HG03442 (cell line): ENCODE measurements at regions not wholly inside any gene's neighbourhood (a gene's known extent, or its start where the extent isn't known, plus 50 kb on each side); places are given as distances from the start of the nearest gene placed in this dataset.

Source experiments
- ATAC-seq: cut with Tn5 transposase; IDR thresholded peaks from one replicate; pipeline ENCODE4 v1.9.1; 2021; ENCODE audit warnings: mild to moderate bottlenecking, moderate library complexity; ENCODE audit not compliant: unreplicated experiment

- no peak for ATAC-seq
Observed at GRCh38 chr5:5968981-5969380, 409.4 kb downstream of the MED10 start.

- no peak for ATAC-seq
Observed at GRCh38 chr5:5967944-5968343, 410.4 kb downstream of the MED10 start.

- no peak for ATAC-seq
Observed at GRCh38 chr5:5967373-5967772, 411.0 kb downstream of the MED10 start.

- ATAC-seq = no peak
Observed at GRCh38 chr5:5965132-5965531, 413.2 kb downstream of the MED10 start.

- no peak for ATAC-seq
Observed at GRCh38 chr5:5964347-5964746, 414.0 kb downstream of the MED10 start.

- ATAC-seq = no peak
Observed at GRCh38 chr5:5957737-5958136, 420.6 kb downstream of the MED10 start.

GRCh38 chr5:5954275-5954598, 424.1 kb downstream of the MED10 start:
- ATAC-seq = no peak

GRCh38 chr5:5953584-5954274, 424.6 kb downstream of the MED10 start:
- ATAC-seq = no peak

- no peak for ATAC-seq
Observed at GRCh38 chr5:5951953-5952352, 426.4 kb downstream of the MED10 start.

- no peak for ATAC-seq
Observed at GRCh38 chr5:5950658-5951057, 427.7 kb downstream of the MED10 start.

- no peak for ATAC-seq
Observed at GRCh38 chr5:5941486-5941885, 436.9 kb downstream of the MED10 start.

GRCh38 chr5:5939759-5940370, 438.5 kb downstream of the MED10 start:
- ATAC-seq = no peak

GRCh38 chr5:5933651-5934050, 444.7 kb downstream of the MED10 start:
- ATAC-seq = no peak

- no peak for ATAC-seq
Observed at GRCh38 chr5:5932824-5933223, 445.5 kb downstream of the MED10 start.

GRCh38 chr5:5930561-5930960, 447.8 kb downstream of the MED10 start:
- no peak for ATAC-seq

- ATAC-seq = no peak
Observed at GRCh38 chr5:5929291-5930020, 448.9 kb downstream of the MED10 start.

- no peak for ATAC-seq
Observed at GRCh38 chr5:5925191-5925590, 453.2 kb downstream of the MED10 start.

GRCh38 chr5:5919411-5919810, 458.9 kb downstream of the MED10 start:
- no peak for ATAC-seq

GRCh38 chr5:5906778-5907177, 471.6 kb downstream of the MED10 start:
- no peak for ATAC-seq

GRCh38 chr5:5905186-5905585, 473.2 kb downstream of the MED10 start:
- ATAC-seq = no peak

- no peak for ATAC-seq
Observed at GRCh38 chr5:5904113-5904512, 474.2 kb downstream of the MED10 start.
